Astrocyte (in vitro differentiated cells and primary cell): ENCODE measurements at regions not wholly inside any gene's neighbourhood (a gene's known extent, or its start where the extent isn't known, plus 50 kb on each side); places are given as distances from the start of the nearest gene placed in this dataset.

ENCODE experiments used
- CTCF ChIP-seq: IDR thresholded peaks from 2 replicates; pipeline ENCODE4 v1.5.1; 2011; ENCODE audit warnings: low read depth, mild to moderate bottlenecking, inconsistent platforms, low read length, moderate library complexity; ENCODE audit not compliant: insufficient read depth
- EZH2 ChIP-seq: IDR thresholded peaks from 2 replicates; pipeline ENCODE4 v1.6.1; 2012; ENCODE audit warnings: mild to moderate bottlenecking, low read length, inconsistent platforms; ENCODE audit not compliant: insufficient read depth

- no peak for TF ChIP-seq CTCF
- TF ChIP-seq EZH2, result no peak
Measured at GRCh38 chr4:30600246-30601017, 119.7 kb upstream of the PCDH7 start.
